Endothelial cell of umbilical vein (primary cell): ENCODE measurements at regions not wholly inside any gene's neighbourhood (a gene's known extent, or its start where the extent isn't known, plus 50 kb on each side); places are given as distances from the start of the nearest gene placed in this dataset.

ENCODE experiments used
- BruUV-seq: library from RNA; stranded (reverse); fragments of 400-500 nt; replicated peaks from 2 replicates; lab custom pipeline; 2021; lab: Mats Ljungman, UMichigan
- CTCF ChIA-PET: fragments of 300-600, 350-600 bp; sonication (Branson Sonifier 250); formaldehyde crosslinking; loops from one replicate; lab custom pipeline; 2021; ENCODE audit warnings: antibody characterized with exemption, inconsistent platforms; lab: Charles Lee
- POLR2A ChIA-PET: fragments of 300-600, 350-600 bp; sonication (Branson Sonifier 250); formaldehyde crosslinking; loops from one replicate; lab custom pipeline; 2021; ENCODE audit warnings: antibody characterized with exemption, inconsistent platforms; lab: Charles Lee
- DNase-seq: peaks from one replicate; pipeline ENCODE4 v3.0.0-alpha.2; 2011; ENCODE audit warnings: low read depth, low spot score
- FAIRE-seq: peaks from 2 replicates; lab custom pipeline; 2011; peaks lifted over from hg19 to GRCh38; lab: Jason Lieb, UNC
- H2AFZ ChIP-seq: 2 replicates; pipeline ENCODE4 v1.6.0; 2012; ENCODE audit warnings: low read depth, low read length, control low read depth, inconsistent platforms
- H3K27ac ChIP-seq: 2 replicates; pipeline ENCODE4 v1.5.1; 2011; ENCODE audit warnings: low read depth, mild to moderate bottlenecking, control low read depth, low read length, moderate library complexity; ENCODE audit not compliant: insufficient read depth
- H3K27me3 ChIP-seq, 2 experiments: 2 replicates each; pipeline versions ENCODE4 v1.6.0 to v1.6.1; 2011; ENCODE audit warnings: low read length in 2 of 2, mixed read lengths in 1 of 2; ENCODE audit not compliant: control insufficient read depth in 2 of 2, insufficient read depth in 2 of 2
- H3K36me3 ChIP-seq, 2 experiments: 2 replicates in 1 of 2; 3 replicates in 1 of 2; pipeline ENCODE4 v1.5.1; 2011; ENCODE audit warnings: low read length in 2 of 2, mild to moderate bottlenecking in 1 of 2, moderate library complexity in 1 of 2; ENCODE audit not compliant: control insufficient read depth in 2 of 2, insufficient read depth in 2 of 2; ENCODE audit errors: extremely low read depth in 1 of 2
- H3K4me1 ChIP-seq: 3 replicates; pipeline ENCODE4 v1.5.1; 2011; ENCODE audit warnings: mild to moderate bottlenecking, low read length; ENCODE audit not compliant: control insufficient read depth, insufficient read depth; ENCODE audit errors: extremely low read depth
- H3K4me2 ChIP-seq: 2 replicates; pipeline ENCODE4 v1.6.1; 2011; ENCODE audit warnings: low read length, control low read depth, mixed read lengths; ENCODE audit not compliant: insufficient read depth
- H3K4me3 ChIP-seq, 3 experiments: fragments of 200-600 bp in 1 of 3; sonication (generic), shearing (Covaris generic) in 1 of 3; replicated peaks in 1 of 3; 2 replicates each; pipeline ENCODE4 v1.5.1; 2011 to 2016; ENCODE audit warnings: control low read depth in 3 of 3, low read length in 3 of 3, mild to moderate bottlenecking in 2 of 3, inconsistent platforms in 1 of 3, low read depth in 1 of 3, moderate library complexity in 1 of 3; ENCODE audit not compliant: insufficient read depth in 1 of 3
- H3K79me2 ChIP-seq: 2 replicates; pipeline ENCODE4 v1.6.0; 2012; ENCODE audit warnings: low read length, inconsistent platforms; ENCODE audit not compliant: control insufficient read depth, insufficient read depth
- H3K9ac ChIP-seq: replicated peaks from 2 replicates; pipeline ENCODE3; 2011; ENCODE audit warnings: low read length, control low read depth; ENCODE audit not compliant: insufficient read depth; ENCODE audit errors: extremely low read depth
- H3K9me1 ChIP-seq: replicated peaks from 3 replicates; pipeline ENCODE4 v1.6.0; 2011; ENCODE audit warnings: mild to moderate bottlenecking, low read length; ENCODE audit not compliant: control insufficient read depth, insufficient read depth; ENCODE audit errors: extremely low read depth
- H3K9me3 ChIP-seq: replicated peaks from 2 replicates; pipeline ENCODE4 v1.5.1; 2012; ENCODE audit warnings: low read length, inconsistent platforms; ENCODE audit not compliant: control insufficient read depth, insufficient read depth
- H4K20me1 ChIP-seq: replicated peaks from 2 replicates; pipeline ENCODE3; 2011; ENCODE audit warnings: mild to moderate bottlenecking, low read length; ENCODE audit not compliant: control insufficient read depth, insufficient read depth; ENCODE audit errors: extremely low read depth
- EZH2 ChIP-seq: IDR thresholded peaks from 2 replicates; pipeline ENCODE4 v1.6.1; 2012; ENCODE audit warnings: borderline replicate concordance, low read depth, mild to moderate bottlenecking, moderate library complexity, low read length, inconsistent platforms; ENCODE audit not compliant: severe bottlenecking
- FOS ChIP-seq: IDR thresholded peaks from 2 replicates; pipeline ENCODE4 v1.6.1; 2011; ENCODE audit warnings: mild to moderate bottlenecking, low read length, moderate library complexity, borderline replicate concordance; ENCODE audit not compliant: insufficient read depth
- GATA2 ChIP-seq: IDR thresholded peaks from 2 replicates; pipeline ENCODE4 v1.7.0; 2011; ENCODE audit warnings: low read depth, mild to moderate bottlenecking, moderate library complexity, mixed read lengths, low read length; ENCODE audit not compliant: insufficient read length, insufficient read depth
- JUN ChIP-seq: IDR thresholded peaks from 2 replicates; pipeline ENCODE4 v1.6.1; 2011; ENCODE audit warnings: borderline replicate concordance, low read depth; ENCODE audit not compliant: insufficient read length, insufficient read depth
- MYC ChIP-seq: IDR thresholded peaks from one replicate; pipeline ENCODE4 v1.6.1; 2011; ENCODE audit warnings: mild to moderate bottlenecking, low read depth, low read length
- POLR2A ChIP-seq: IDR thresholded peaks from 2 replicates; pipeline ENCODE4 v1.6.1; 2012; ENCODE audit warnings: low read depth, mild to moderate bottlenecking, control low read depth, low read length
- POLR2AphosphoS5 ChIP-seq: IDR thresholded peaks from 2 replicates; pipeline ENCODE4 v1.6.1; 2012; ENCODE audit warnings: low read depth, mild to moderate bottlenecking, control low read depth, low read length, moderate library complexity; ENCODE audit not compliant: insufficient read depth
- dilution Hi-C: fragments of 300-500 bp; cut with MboI; formaldehyde crosslinking; loops from one replicate; pipeline ENCODE4 v1.15.0; 2019; ENCODE audit warnings: low sequenced_read_pairs; ENCODE audit not compliant: extremely low pct_ligation_motif_present
- intact Hi-C: fragments of 100-400 bp; cut with micrococcal nuclease; formaldehyde crosslinking; loops from one replicate; pipeline ENCODE4 v1.10.0; 2022
- TF ChIP-seq, protein P1 (sequence below): IDR thresholded peaks from 2 replicates; pipeline ENCODE4 v1.6.1; 2011; ENCODE audit not compliant: insufficient read depth, insufficient read length
- TF ChIP-seq, protein P2 (sequence below), 2 donors: IDR thresholded peaks; 1 replicate in 1 of 2; 2 replicates in 1 of 2; pipeline ENCODE4 v1.5.1; 2011; ENCODE audit warnings: low read length in 2 of 2, mild to moderate bottlenecking in 2 of 2, moderate library complexity in 2 of 2, control low read depth in 1 of 2, inconsistent platforms in 1 of 2, low read depth in 1 of 2; ENCODE audit not compliant: insufficient read depth in 1 of 2; ENCODE audit errors: extremely low read depth in 1 of 2

- TF ChIP-seq POLR2A: no peak
- TF ChIP-seq JUN: no peak
- no peak for TF ChIP-seq MYC
- no peak for TF ChIP-seq FOS
- TF ChIP-seq, protein P1, sequence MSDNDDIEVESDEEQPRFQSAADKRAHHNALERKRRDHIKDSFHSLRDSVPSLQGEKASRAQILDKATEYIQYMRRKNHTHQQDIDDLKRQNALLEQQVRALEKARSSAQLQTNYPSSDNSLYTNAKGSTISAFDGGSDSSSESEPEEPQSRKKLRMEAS: no peak
- no peak for TF ChIP-seq POLR2AphosphoS5
- TF ChIP-seq, protein P2, sequence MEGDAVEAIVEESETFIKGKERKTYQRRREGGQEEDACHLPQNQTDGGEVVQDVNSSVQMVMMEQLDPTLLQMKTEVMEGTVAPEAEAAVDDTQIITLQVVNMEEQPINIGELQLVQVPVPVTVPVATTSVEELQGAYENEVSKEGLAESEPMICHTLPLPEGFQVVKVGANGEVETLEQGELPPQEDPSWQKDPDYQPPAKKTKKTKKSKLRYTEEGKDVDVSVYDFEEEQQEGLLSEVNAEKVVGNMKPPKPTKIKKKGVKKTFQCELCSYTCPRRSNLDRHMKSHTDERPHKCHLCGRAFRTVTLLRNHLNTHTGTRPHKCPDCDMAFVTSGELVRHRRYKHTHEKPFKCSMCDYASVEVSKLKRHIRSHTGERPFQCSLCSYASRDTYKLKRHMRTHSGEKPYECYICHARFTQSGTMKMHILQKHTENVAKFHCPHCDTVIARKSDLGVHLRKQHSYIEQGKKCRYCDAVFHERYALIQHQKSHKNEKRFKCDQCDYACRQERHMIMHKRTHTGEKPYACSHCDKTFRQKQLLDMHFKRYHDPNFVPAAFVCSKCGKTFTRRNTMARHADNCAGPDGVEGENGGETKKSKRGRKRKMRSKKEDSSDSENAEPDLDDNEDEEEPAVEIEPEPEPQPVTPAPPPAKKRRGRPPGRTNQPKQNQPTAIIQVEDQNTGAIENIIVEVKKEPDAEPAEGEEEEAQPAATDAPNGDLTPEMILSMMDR (IDR thresholded peaks at IDR 0.05; ENCODE audit: extremely low read depth in 1 of 2, insufficient read depth in 1 of 2, low read depth in 1 of 2, low read length in 2 of 2): no peak
- no peak for TF ChIP-seq GATA2
- no peak for TF ChIP-seq EZH2
- ChIA-PET POLR2A (no interaction called here), CTCF (no interaction called here)
- no peaks in the 10 kb centered on the region for H3K27me3 ChIP-seq
- no peaks in the 10 kb centered on the region for H3K9me1 ChIP-seq
- H3K9me3 ChIP-seq: no peaks in the 10 kb centered on the region
- no peaks in the 10 kb centered on the region for H3K36me3 ChIP-seq
- DNase-seq (no peak), FAIRE-seq (no peak)
- no peaks in the 10 kb centered on the region for H3K79me2 ChIP-seq
- no peak overlapping the region for H3K4me2 ChIP-seq
- no peak overlapping the region for H3K4me3 ChIP-seq
- H3K4me1 ChIP-seq: no peaks in the 10 kb centered on the region
- H2AFZ ChIP-seq: no peak overlapping the region
- no peak overlapping the region for H3K27ac ChIP-seq
- intact Hi-C loops (no loop called here), dilution Hi-C loops (no loop called here)
- no peak overlapping the region for H3K9ac ChIP-seq
- BruUV-seq: no TSS peak
- H4K20me1 ChIP-seq: no peaks in the 10 kb centered on the region
Measured at GRCh38 chr2:8334866-8335325, 347.0 kb upstream of the ID2 start.
